GM12878 (cell line): ENCODE measurements at regions not wholly inside any gene's neighbourhood (a gene's known extent, or its start where the extent isn't known, plus 50 kb on each side); places are given as distances from the start of the nearest gene placed in this dataset.

Source experiments
- ATAC-seq: fragments of 200-7000 bp; cut with Tn5 transposase; 3 replicates; pipeline ENCODE4 v1.9.1; 2020; ENCODE audit warnings: mild to moderate bottlenecking, moderate library complexity
- BruUV-seq: library from RNA; stranded (reverse); fragments of 400-500 nt; replicated peaks from 2 replicates; lab custom pipeline; 2021; lab: Mats Ljungman, UMichigan
- CTCF ChIA-PET: fragments of 300-600 bp; sonication (Branson Sonifier 250); formaldehyde crosslinking; extraction: SDS; loops from one replicate; lab custom pipeline; 2021; ENCODE audit warnings: inconsistent platforms; lab: Yijun Ruan, JAX
- POLR2A ChIA-PET: fragments of 350-600 bp; formaldehyde crosslinking; extraction: SDS; loops from one replicate; lab custom pipeline; 2021; ENCODE audit warnings: inconsistent platforms; lab: Charles Lee
- RAD21 ChIA-PET: fragments of 300-600 bp; sonication (Branson Sonifier 250); formaldehyde crosslinking; loops from one replicate; lab custom pipeline; 2023; ENCODE audit warnings: antibody characterized with exemption; ENCODE audit not compliant: unreplicated experiment; lab: Charles Lee
- SMC1A ChIA-PET: fragments of 300-600 bp; sonication (Branson Sonifier 250); formaldehyde crosslinking; loops from one replicate; lab custom pipeline; 2023; ENCODE audit not compliant: unreplicated experiment, uncharacterized antibody; lab: Charles Lee
- DNase-seq: peaks from one replicate; pipeline ENCODE4 v3.0.0-alpha.2; 2011; ENCODE audit warnings: low read depth, low spot score
- FAIRE-seq: peaks from 3 replicates; lab custom pipeline; 2011; peaks lifted over from hg19 to GRCh38; lab: Jason Lieb, UNC
- H2AFZ ChIP-seq: 2 replicates; pipeline ENCODE4 v1.6.0; 2011; ENCODE audit warnings: low read depth, low read length, control low read depth; ENCODE audit not compliant: control insufficient read depth
- H3K27ac ChIP-seq: 2 replicates; pipeline ENCODE4 v1.5.1; 2011; ENCODE audit warnings: control low read depth; ENCODE audit not compliant: control insufficient read depth, insufficient read depth
- H3K27me3 ChIP-seq, 2 experiments: replicated peaks in 1 of 2; 2 replicates each; pipeline versions ENCODE4 v1.6.0 to v1.6.1; 2011; ENCODE audit warnings: low read length in 1 of 2; ENCODE audit not compliant: control insufficient read depth in 2 of 2, insufficient read depth in 2 of 2
- H3K36me3 ChIP-seq, 2 experiments: 2 replicates each; pipeline ENCODE4 v1.5.1; 2011; ENCODE audit warnings: low read length in 1 of 2; ENCODE audit not compliant: control insufficient read depth in 2 of 2, insufficient read depth in 2 of 2
- H3K4me1 ChIP-seq: 2 replicates; pipeline ENCODE4 v1.6.1; 2011; ENCODE audit warnings: mild to moderate bottlenecking, low read length, moderate library complexity, mixed read lengths; ENCODE audit not compliant: control insufficient read depth, insufficient read depth
- H3K4me2 ChIP-seq: 2 replicates; pipeline ENCODE4 v1.6.0; 2011; ENCODE audit warnings: control low read depth; ENCODE audit not compliant: control insufficient read depth, insufficient read depth
- H3K4me3 ChIP-seq: fragments of 200-600 bp; sonication (generic); 2 replicates; pipeline ENCODE4 v1.5.1; 2016
- H3K79me2 ChIP-seq: 2 replicates; pipeline ENCODE4 v1.6.0; 2011; ENCODE audit warnings: low read length; ENCODE audit not compliant: control insufficient read depth, insufficient read depth
- H3K9ac ChIP-seq: 2 replicates; pipeline ENCODE4 v1.8.0; 2011; ENCODE audit warnings: low read length, control low read depth, mixed read lengths; ENCODE audit not compliant: control insufficient read depth, insufficient read depth
- H3K9me3 ChIP-seq: replicated peaks from 3 replicates; pipeline ENCODE4 v1.5.1; 2011; ENCODE audit warnings: mild to moderate bottlenecking, low read length; ENCODE audit not compliant: control insufficient read depth, insufficient read depth
- H4K20me1 ChIP-seq: 2 replicates; pipeline ENCODE4 v1.6.0; 2011; ENCODE audit not compliant: control insufficient read depth, insufficient read depth
- CBFB ChIP-seq: IDR thresholded peaks from 2 replicates; pipeline ENCODE4 v1.6.1; 2016; ENCODE audit warnings: antibody characterized with exemption, low read depth
- CREM ChIP-seq: IDR thresholded peaks from 2 replicates; pipeline ENCODE4 v1.6.1; 2014; ENCODE audit warnings: antibody characterized with exemption, low read depth
- EP300 ChIP-seq, 2 experiments: fragments of 150-350 bp in 1 of 2; IDR thresholded peaks; 2 replicates each; pipeline ENCODE4 v1.6.1; 2011 to 2012; ENCODE audit warnings: low read depth in 2 of 2, low read length in 2 of 2, borderline replicate concordance in 1 of 2, improper control_type of control experiment in 1 of 2, inconsistent platforms in 1 of 2; ENCODE audit not compliant: control insufficient read depth in 1 of 2
- EZH2 ChIP-seq: IDR thresholded peaks from 2 replicates; pipeline ENCODE4 v1.6.1; 2012; ENCODE audit warnings: low read depth, mild to moderate bottlenecking, control low read depth, inconsistent platforms, low read length, borderline replicate concordance; ENCODE audit not compliant: control insufficient read depth
- GABPA ChIP-seq: IDR thresholded peaks from 2 replicates; pipeline ENCODE4 v1.6.1; 2014; ENCODE audit warnings: antibody characterized with exemption, low read depth, mild to moderate bottlenecking, inconsistent platforms
- GATAD2B ChIP-seq: fragments of 450-650 bp; conservative IDR thresholded peaks from 2 replicates; pipeline ENCODE4 v1.6.1; 2017; ENCODE audit warnings: low read depth, mild to moderate bottlenecking, moderate library complexity
- IKZF1 ChIP-seq: fragments of 450-650 bp; conservative IDR thresholded peaks from 2 replicates; pipeline ENCODE4 v1.6.1; 2017; ENCODE audit warnings: antibody characterized with exemption, mild to moderate bottlenecking
- KAT2A ChIP-seq: conservative IDR thresholded peaks from 2 replicates; pipeline ENCODE4 v1.6.1; 2011; ENCODE audit warnings: low read depth, low read length; ENCODE audit not compliant: control insufficient read depth
- LARP7 ChIP-seq: fragments of 450-650 bp; IDR thresholded peaks from 2 replicates; pipeline ENCODE4 v1.6.1; 2017; ENCODE audit warnings: mild to moderate bottlenecking
- MEF2B ChIP-seq: fragments of 450-650 bp; IDR thresholded peaks from 2 replicates; pipeline ENCODE4 v1.6.1; 2018; ENCODE audit warnings: mild to moderate bottlenecking, moderate library complexity; ENCODE audit not compliant: partially characterized antibody, poor library complexity, severe bottlenecking
- NR2C1 ChIP-seq: fragments of 450-650 bp; IDR thresholded peaks from 2 replicates; pipeline ENCODE4 v1.6.1; 2017; ENCODE audit warnings: antibody characterized with exemption, mild to moderate bottlenecking, moderate library complexity
- PAX8 ChIP-seq: fragments of 450-650 bp; IDR thresholded peaks from 2 replicates; pipeline ENCODE4 v1.6.1; 2017; ENCODE audit warnings: mild to moderate bottlenecking, moderate library complexity
- PBX3 ChIP-seq: IDR thresholded peaks from 2 replicates; pipeline ENCODE4 v1.6.1; 2011; ENCODE audit warnings: mild to moderate bottlenecking, low read depth, low read length, moderate library complexity; ENCODE audit not compliant: insufficient replicate concordance
- PRDM15 ChIP-seq: fragments of 450-650 bp; formaldehyde crosslinking; IDR thresholded peaks from 2 replicates; pipeline ENCODE4 v1.4.0; 2020; ENCODE audit warnings: mild to moderate bottlenecking, moderate library complexity
- SMAD5 ChIP-seq: IDR thresholded peaks from 2 replicates; pipeline ENCODE4 v1.6.1; 2016; ENCODE audit warnings: antibody characterized with exemption, low read depth
- SP1 ChIP-seq: IDR thresholded peaks from one replicate; pipeline ENCODE4 v1.6.1; 2011; ENCODE audit warnings: low read depth, low read length
- TCF12 ChIP-seq: IDR thresholded peaks from 2 replicates; pipeline ENCODE4 v1.6.1; 2011; ENCODE audit warnings: low read depth, mild to moderate bottlenecking, low read length
- WRNIP1 ChIP-seq: IDR thresholded peaks from 2 replicates; pipeline ENCODE4 v1.6.1; 2011; ENCODE audit warnings: low read depth, low read length, improper control_type of control experiment, borderline replicate concordance
- ZSCAN29 ChIP-seq: fragments of 450-650 bp; IDR thresholded peaks from 2 replicates; pipeline ENCODE4 v1.6.1; 2017; ENCODE audit warnings: mild to moderate bottlenecking, moderate library complexity
- WGBS: methylation state at CpG from one replicate; pipeline ENCODE4 v1.1.6; 2016; ENCODE audit warnings: low lambda C conversion rate; ENCODE audit not compliant: insufficient replicate concordance, insufficient coverage; ENCODE audit errors: missing lambda C conversion rate; 5-methylcytosine and 5-hydroxymethylcytosine counted together
- in situ Hi-C: fragments of 300-500 bp; cut with MboI; formaldehyde crosslinking; loops from 9 replicates; pipeline ENCODE4 v1.14.3; 2018; ENCODE audit warnings: mixed read lengths
- intact Hi-C: fragments of 100-400 bp; cut with micrococcal nuclease; formaldehyde crosslinking; loops from one replicate; pipeline ENCODE4 v1.14.2; 2022; ENCODE audit not compliant: unreplicated experiment

- TF ChIP-seq PAX8: no peak
- TF ChIP-seq CBFB: no peak
- TF ChIP-seq, all 136 proteins: peak for 0
Observed at GRCh38 chr2:123015186-123015585, 1009.9 kb upstream of the CNTNAP5 start (continued).

- intact Hi-C loops (no loop called here), in situ Hi-C loops (no loop called here)
- Histone ChIP-seq H3K36me3 (no peaks in the 10 kb centered on the region), H3K79me2 (no peaks in the 10 kb centered on the region), H3K4me2 (no peak overlapping the region), H3K27ac (no peak overlapping the region), H3K9me3 (no peaks in the 10 kb centered on the region), H3K27me3 (no peaks in the 10 kb centered on the region)
- ChIA-PET RAD21 (no interaction called here), SMC1A (no interaction called here), CTCF (no interaction called here)
- no peak for FAIRE-seq
- TF ChIP-seq MEF2B: no peak
- no peak for TF ChIP-seq LARP7
- no peak for TF ChIP-seq KAT2A
- no peak for TF ChIP-seq EP300 (IDR thresholded peaks at IDR 0.05; ENCODE audit: borderline replicate concordance in 1 of 2, control insufficient read depth in 1 of 2, low read depth in 2 of 2, low read length in 2 of 2)
- TF ChIP-seq IKZF1: no peak
- TF ChIP-seq EZH2: no peak
- no peak for TF ChIP-seq PRDM15 (CRISPR knock-in tag)
- no peak for TF ChIP-seq PBX3
- TF ChIP-seq ZSCAN29: no peak
- TF ChIP-seq SMAD5: no peak
- TF ChIP-seq WRNIP1: no peak
- no peak for TF ChIP-seq TCF12
- no peak for TF ChIP-seq SP1
- TF ChIP-seq GABPA: no peak
- no peak for TF ChIP-seq GATAD2B
- no peak for TF ChIP-seq CREM
- no peak for TF ChIP-seq NR2C1
- TF ChIP-seq, all 136 proteins: peak for 0
- Histone ChIP-seq H4K20me1 (no peaks in the 10 kb centered on the region), H2AFZ (no peak overlapping the region), H3K4me3 (no peak overlapping the region), H3K9ac (no peak overlapping the region), H3K4me1 (no peaks in the 10 kb centered on the region)
- DNase-seq: no peak
- POLR2A ChIA-PET: no interaction called here
- no peak for ATAC-seq
- 0% methylated on average over 1 of the region's 1 CpG for WGBS
- no TSS peak for BruUV-seq
Observed at GRCh38 chr2:123035541-123035940, 989.5 kb upstream of the CNTNAP5 start.
